GM12878 (cell line): ENCODE measurements at regions not wholly inside any gene's neighbourhood (a gene's known extent, or its start where the extent isn't known, plus 50 kb on each side); places are given as distances from the start of the nearest gene placed in this dataset.

ENCODE experiments used
- BCLAF1 ChIP-seq: fragments of 450-650 bp; IDR thresholded peaks from 2 replicates; pipeline ENCODE4 v1.6.1; 2017; ENCODE audit warnings: antibody characterized with exemption, mild to moderate bottlenecking, moderate library complexity
- CHD2 ChIP-seq: IDR thresholded peaks from 2 replicates; pipeline ENCODE4 v1.6.1; 2011; ENCODE audit warnings: low read depth, low read length, improper control_type of control experiment, borderline replicate concordance
- CTCF ChIP-seq, 3 experiments: IDR thresholded peaks in 2 of 3; conservative IDR thresholded peaks in 1 of 3; 2 replicates each; pipeline ENCODE4 v1.5.1; 2011; ENCODE audit warnings: low read depth in 3 of 3, low read length in 3 of 3, mild to moderate bottlenecking in 3 of 3, control low read depth in 2 of 3, moderate library complexity in 2 of 3, inconsistent platforms in 1 of 3, mixed read lengths in 1 of 3; ENCODE audit not compliant: control insufficient read depth in 2 of 3, insufficient read depth in 1 of 3; ENCODE audit errors: extremely low read depth in 1 of 3
- EP300 ChIP-seq, 2 experiments: fragments of 150-350 bp in 1 of 2; IDR thresholded peaks; 2 replicates each; pipeline ENCODE4 v1.6.1; 2011 to 2012; ENCODE audit warnings: low read depth in 2 of 2, low read length in 2 of 2, borderline replicate concordance in 1 of 2, improper control_type of control experiment in 1 of 2, inconsistent platforms in 1 of 2; ENCODE audit not compliant: control insufficient read depth in 1 of 2
- RUNX3 ChIP-seq: IDR thresholded peaks from 2 replicates; pipeline ENCODE4 v1.6.1; 2012; ENCODE audit warnings: low read length, inconsistent platforms

GRCh38 chr9:71357346-71357745 lies 235.9 kb upstream of the TRPM3 start:
- TF ChIP-seq BCLAF1 (no peak), RUNX3 (no peak), CHD2 (no peak), EP300 (IDR thresholded peaks at IDR 0.05; ENCODE audit: borderline replicate concordance in 1 of 2, control insufficient read depth in 1 of 2, low read depth in 2 of 2, low read length in 2 of 2) (no peak), CTCF (IDR thresholded peaks at IDR 0.05 in 2 of 3, conservative IDR thresholded peaks at IDR 0.05 in 1 of 3; ENCODE audit: control insufficient read depth in 2 of 3, extremely low read depth in 1 of 3, insufficient read depth in 1 of 3, low read depth in 3 of 3, low read length in 3 of 3) (no peak)
